Hematopoietic multipotent progenitor cell treated with erythropoietin and hydrocortisone succinate and interleukin-3 and kit ligand, for 8 days (in vitro differentiated cells): ENCODE measurements at regions not wholly inside any gene's neighbourhood (a gene's known extent, or its start where the extent isn't known, plus 50 kb on each side); places are given as distances from the start of the nearest gene placed in this dataset.

Experiments
- DNase-seq: peaks from one replicate; pipeline ENCODE4 v3.0.0-alpha.2; 2015

- no peak for DNase-seq
Measured at GRCh38 chr2:238985931-238986446, 138.1 kb downstream of the TWIST2 start.

- DNase-seq: no peak
Measured at GRCh38 chr2:238986491-238987351, 138.8 kb downstream of the TWIST2 start.

GRCh38 chr2:238987352-238987981, 139.6 kb downstream of the TWIST2 start:
- no peak for DNase-seq

- no peak for DNase-seq
Measured at GRCh38 chr2:238988105-238988504, 140.2 kb downstream of the TWIST2 start.

- no peak for DNase-seq
Measured at GRCh38 chr2:238988752-238989151, 140.9 kb downstream of the TWIST2 start.

- DNase-seq: no peak
Measured at GRCh38 chr2:238989484-238989883, 141.6 kb downstream of the TWIST2 start.

- DNase-seq: no peak
Measured at GRCh38 chr2:238994432-238994831, 146.5 kb downstream of the TWIST2 start.

- DNase-seq: no peak
Measured at GRCh38 chr2:238994876-238995275, 147.0 kb downstream of the TWIST2 start.

- no peak for DNase-seq
Measured at GRCh38 chr2:238995634-238996033, 147.7 kb downstream of the TWIST2 start.

- DNase-seq: no peak
Measured at GRCh38 chr2:238996331-238997136, 148.6 kb downstream of the TWIST2 start.

GRCh38 chr2:238997137-238997390, 149.2 kb downstream of the TWIST2 start:
- DNase-seq: no peak

- no peak for DNase-seq
Measured at GRCh38 chr2:238997684-238998083, 149.8 kb downstream of the TWIST2 start.
